ENCODE measurements at regions not wholly inside any gene's neighbourhood (a gene's known extent, or its start where the extent isn't known, plus 50 kb on each side); places are given as distances from the start of the nearest gene placed in this dataset.

DNA sequence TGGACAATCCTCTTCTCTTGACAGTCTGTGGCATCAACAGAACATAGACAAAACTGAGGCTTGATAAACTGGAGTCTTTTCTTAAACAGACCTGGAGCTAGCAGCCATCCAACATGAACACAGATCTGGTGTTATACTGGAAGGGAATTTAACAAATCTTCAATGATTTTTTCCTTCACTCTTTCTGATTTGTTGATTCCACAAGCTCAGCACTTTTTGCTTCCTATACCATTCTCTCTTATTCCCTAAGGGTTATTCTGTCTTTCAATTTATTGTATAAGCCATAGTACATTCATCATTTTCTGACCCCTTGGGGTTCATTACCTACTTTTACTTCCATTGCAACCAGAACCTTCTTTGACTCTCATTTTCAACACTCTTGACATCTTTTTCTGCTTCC is 1255.6 kb downstream of the NLGN4Y start:
- no peaks in the 10 kb centered on the region for H3K4me1 ChIP-seq (ENCODE audit: control insufficient read depth in 3 of 3, insufficient read depth in 2 of 3, low read depth in 1 of 3, low read length in 2 of 3)
- no peak for FAIRE-seq
- H3K27ac ChIP-seq (ENCODE audit: low read depth in 1 of 3, low read length in 2 of 3), result no peak overlapping the region
- no peaks in the 10 kb centered on the region for H3K36me3 ChIP-seq (ENCODE audit: control insufficient read depth in 3 of 3, insufficient read depth in 2 of 3, low read depth in 1 of 3, low read length in 3 of 3)
- H3K9me3 ChIP-seq (ENCODE audit: control insufficient read depth in 2 of 2, insufficient read depth in 1 of 2, low read depth in 1 of 2, low read length in 1 of 2), result peaks cover 0 to 3% of the 10 kb centered on the region in 2 donors
- H3K4me3 ChIP-seq (ENCODE audit: low read depth in 1 of 3, low read length in 3 of 3), result no peak overlapping the region
- no peak for DNase-seq
- no peaks in the 10 kb centered on the region for H3K27me3 ChIP-seq (ENCODE audit: control insufficient read depth in 3 of 3, insufficient read depth in 3 of 3, low read length in 3 of 3)

DNA sequence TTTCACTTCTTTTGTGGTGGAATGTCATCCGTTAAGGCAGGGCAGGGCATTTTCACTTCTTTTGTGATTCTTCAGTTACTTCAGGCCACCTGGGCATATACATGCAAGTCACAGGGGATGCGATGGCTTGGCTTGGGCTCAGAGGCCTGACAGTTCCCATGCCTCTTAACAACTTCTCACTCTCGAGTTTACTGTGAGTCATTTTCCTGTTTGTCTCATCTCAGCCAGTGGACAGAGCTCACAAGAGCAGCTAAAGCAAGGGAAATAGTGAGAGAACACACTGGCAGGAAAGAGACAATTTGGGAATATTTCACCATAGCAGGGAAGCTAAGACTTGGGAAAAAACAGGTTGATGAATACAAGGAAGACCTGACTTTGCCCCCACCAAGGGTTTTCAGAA is 1275.7 kb downstream of the NLGN4Y start:
- Histone ChIP-seq H3K9me3 (ENCODE audit: control insufficient read depth in 2 of 2, insufficient read depth in 1 of 2, low read depth in 1 of 2, low read length in 1 of 2) (peaks cover 0 to 3% of the 10 kb centered on the region in 2 donors), H3K27me3 (ENCODE audit: control insufficient read depth in 3 of 3, insufficient read depth in 3 of 3, low read length in 3 of 3) (no peaks in the 10 kb centered on the region), H3K36me3 (ENCODE audit: control insufficient read depth in 3 of 3, insufficient read depth in 2 of 3, low read depth in 1 of 3, low read length in 3 of 3) (no peaks in the 10 kb centered on the region), H3K4me3 (ENCODE audit: low read depth in 1 of 3, low read length in 3 of 3) (no peak overlapping the region), H3K27ac (ENCODE audit: low read depth in 1 of 3, low read length in 2 of 3) (no peak overlapping the region), H3K4me1 (ENCODE audit: control insufficient read depth in 3 of 3, insufficient read depth in 2 of 3, low read depth in 1 of 3, low read length in 2 of 3) (no peaks in the 10 kb centered on the region)
- FAIRE-seq (no peak), DNase-seq (no peak)
- WGBS, 3 donors, result 32 to 40% methylated on average over 3 of the region's 3 CpGs; no CpG with 5 or more reads in 1 of the 3 donors

DNA sequence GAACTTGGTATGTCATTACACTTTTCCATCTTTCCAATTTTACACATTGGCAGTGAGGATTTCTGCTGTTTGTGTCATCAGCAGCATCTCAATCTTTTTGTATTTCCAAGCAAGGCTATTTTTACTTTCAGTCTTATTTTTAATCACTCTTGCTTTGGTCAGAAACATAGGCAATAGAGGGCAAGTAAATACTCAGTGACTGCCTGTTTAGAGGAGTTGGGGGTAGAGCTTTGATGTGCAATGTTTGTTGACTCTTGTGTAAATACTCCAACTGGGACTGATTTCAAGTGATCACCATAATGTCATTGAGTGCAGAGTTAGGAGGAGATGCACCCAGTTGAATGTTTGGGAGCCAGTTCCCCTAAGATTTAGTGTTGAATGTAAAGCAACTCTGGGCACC is 1281.7 kb downstream of the NLGN4Y start:
- H3K9me3 ChIP-seq (ENCODE audit: control insufficient read depth in 2 of 2, insufficient read depth in 1 of 2, low read depth in 1 of 2, low read length in 1 of 2), result peaks cover 0 to 4% of the 10 kb centered on the region in 2 donors
- H3K27me3 ChIP-seq (ENCODE audit: control insufficient read depth in 3 of 3, insufficient read depth in 3 of 3, low read length in 3 of 3), result no peaks in the 10 kb centered on the region
- no peak overlapping the region for H3K4me3 ChIP-seq (ENCODE audit: low read depth in 1 of 3, low read length in 3 of 3)
- DNase-seq, result no peak
- FAIRE-seq, result no peak
- H3K4me1 ChIP-seq (ENCODE audit: control insufficient read depth in 3 of 3, insufficient read depth in 2 of 3, low read depth in 1 of 3, low read length in 2 of 3), result no peaks in the 10 kb centered on the region
- no peak overlapping the region for H3K27ac ChIP-seq (ENCODE audit: low read depth in 1 of 3, low read length in 2 of 3)
- no peaks in the 10 kb centered on the region for H3K36me3 ChIP-seq (ENCODE audit: control insufficient read depth in 3 of 3, insufficient read depth in 2 of 3, low read depth in 1 of 3, low read length in 3 of 3)

DNA sequence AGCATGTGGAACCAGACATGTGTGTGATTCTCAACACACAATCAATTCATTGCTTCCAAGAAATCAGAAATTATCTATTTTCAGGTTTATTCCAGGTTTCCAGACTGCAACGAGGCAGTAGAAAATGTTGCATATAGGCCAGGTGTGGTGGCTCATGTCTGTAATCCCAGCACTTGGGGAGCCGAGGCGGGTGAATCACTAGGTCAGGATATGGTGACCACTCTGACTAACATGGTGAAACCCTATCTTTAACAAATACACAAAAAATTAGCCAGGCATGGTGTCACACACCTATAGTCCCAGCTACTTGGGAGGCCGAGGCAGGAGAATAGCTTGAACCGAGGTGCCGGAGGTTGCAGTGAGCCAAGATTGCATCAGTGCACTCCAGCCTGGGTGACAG is 1289.9 kb downstream of the NLGN4Y start:
- no peaks in the 10 kb centered on the region for H3K4me1 ChIP-seq (ENCODE audit: control insufficient read depth in 3 of 3, insufficient read depth in 2 of 3, low read depth in 1 of 3, low read length in 2 of 3)
- DNase-seq, result no peak
- H3K36me3 ChIP-seq (ENCODE audit: control insufficient read depth in 3 of 3, insufficient read depth in 2 of 3, low read depth in 1 of 3, low read length in 3 of 3), result no peaks in the 10 kb centered on the region
- 85 to 88% methylated on average over 5 to 6 of the region's 6 CpGs; no CpG with 5 or more reads in 1 of the 3 donors for WGBS, 3 donors
- no peak for FAIRE-seq
- peaks cover 0 to 3% of the 10 kb centered on the region in 2 donors for H3K9me3 ChIP-seq (ENCODE audit: control insufficient read depth in 2 of 2, insufficient read depth in 1 of 2, low read depth in 1 of 2, low read length in 1 of 2)
- H3K27me3 ChIP-seq (ENCODE audit: control insufficient read depth in 3 of 3, insufficient read depth in 3 of 3, low read length in 3 of 3), result no peaks in the 10 kb centered on the region
- H3K27ac ChIP-seq (ENCODE audit: low read depth in 1 of 3, low read length in 2 of 3), result no peak overlapping the region
- no peak overlapping the region for H3K4me3 ChIP-seq (ENCODE audit: low read depth in 1 of 3, low read length in 3 of 3)

Data from small intestine (tissue), 7 donors.